GM23338 (cell line): ENCODE measurements at regions not wholly inside any gene's neighbourhood (a gene's known extent, or its start where the extent isn't known, plus 50 kb on each side); places are given as distances from the start of the nearest gene placed in this dataset.
A peak's percentile ranks its signal among the peaks of the same experiment; 100 is the strongest.
"Not testable (repeated sequence)": the region's sequence is repeated elsewhere in the genome, so short reads cannot be mapped to it uniquely, and the experiment has no call there.

ENCODE experiments used
- ATAC-seq: fragments of 200-7000 bp; cut with Tn5 transposase; 3 replicates; pipeline ENCODE4 v1.9.1; 2020
- DNase-seq: peaks from one replicate; pipeline ENCODE4 v3.0.0-alpha.2; 2015; ENCODE audit warnings: low spot score
- H2AFZ ChIP-seq: fragments of 200-600 bp; sonication (generic); 2 replicates; pipeline ENCODE4 v1.8.0; 2016; ENCODE audit warnings: antibody characterized with exemption, mild to moderate bottlenecking, moderate library complexity
- H3F3A ChIP-seq: fragments of 200-600 bp; sonication (generic); replicated peaks from 2 replicates; pipeline ENCODE4 v1.8.0; 2017; ENCODE audit warnings: antibody characterized with exemption, mixed run types, low read depth
- H3K27ac ChIP-seq: fragments of 200-600 bp; sonication (generic); 2 replicates; pipeline ENCODE4 v1.6.1; 2016; ENCODE audit warnings: low read depth
- H3K27me3 ChIP-seq: fragments of 200-600 bp; sonication (generic); 2 replicates; pipeline ENCODE4 v1.8.0; 2016; ENCODE audit warnings: mild to moderate bottlenecking, mixed run types, moderate library complexity; ENCODE audit not compliant: insufficient read depth
- H3K36me3 ChIP-seq: fragments of 200-600 bp; sonication (generic); 2 replicates; pipeline ENCODE4 v1.8.0; 2016; ENCODE audit warnings: mild to moderate bottlenecking; ENCODE audit not compliant: insufficient read depth
- H3K4me1 ChIP-seq: fragments of 200-600 bp; sonication (generic); 2 replicates; pipeline ENCODE4 v1.8.0; 2016; ENCODE audit warnings: mild to moderate bottlenecking, moderate library complexity; ENCODE audit not compliant: insufficient read depth
- H3K4me2 ChIP-seq: fragments of 200-600 bp; sonication (generic); 2 replicates; pipeline ENCODE4 v1.7.1; 2017; ENCODE audit warnings: mixed run types
- H3K4me3 ChIP-seq: fragments of 200-600 bp; sonication (generic); 2 replicates; pipeline ENCODE4 v1.6.1; 2016; ENCODE audit warnings: mixed run types
- H3K79me2 ChIP-seq: fragments of 200-600 bp; sonication (generic); replicated peaks from 2 replicates; pipeline ENCODE4 v1.8.0; 2017; ENCODE audit warnings: mild to moderate bottlenecking; ENCODE audit not compliant: insufficient read depth
- H3K9me2 ChIP-seq: fragments of 200-600 bp; sonication (generic); 2 replicates; pipeline ENCODE4 v1.8.0; 2017; ENCODE audit not compliant: insufficient read depth
- H4K20me1 ChIP-seq: fragments of 200-600 bp; sonication (generic); replicated peaks from 2 replicates; pipeline ENCODE4 v1.8.0; 2017; ENCODE audit warnings: mild to moderate bottlenecking; ENCODE audit not compliant: insufficient read depth
- H3K27ac Mint-ChIP-seq: 2 replicates; pipeline ENCODE4 v1.8.0; 2020; ENCODE audit warnings: inconsistent platforms, mild to moderate bottlenecking, moderate library complexity, mixed read lengths
- H3K27me3 Mint-ChIP-seq: 3 replicates; pipeline ENCODE4 v1.8.0; 2022; ENCODE audit warnings: low read depth, mild to moderate bottlenecking, moderate library complexity, mixed read lengths, inconsistent platforms; ENCODE audit not compliant: insufficient read depth, poor library complexity
- H3K36me3 Mint-ChIP-seq: 3 replicates; pipeline ENCODE4 v1.8.0; 2021; ENCODE audit warnings: low read depth, mild to moderate bottlenecking, inconsistent platforms, moderate library complexity, mixed read lengths
- H3K4me1 Mint-ChIP-seq: 3 replicates; pipeline ENCODE4 v1.8.0; 2020; ENCODE audit warnings: mild to moderate bottlenecking, inconsistent platforms, mixed read lengths
- H3K4me3 Mint-ChIP-seq: 3 replicates; pipeline ENCODE4 v1.8.0; 2021; ENCODE audit warnings: moderate library complexity, mild to moderate bottlenecking, inconsistent platforms, mixed read lengths
- H3K9me3 Mint-ChIP-seq: 3 replicates; pipeline ENCODE4 v1.8.0; 2020; ENCODE audit warnings: moderate library complexity, mild to moderate bottlenecking, inconsistent platforms, mixed read lengths

GRCh38 chrY:18866887-18867551, 93.5 kb upstream of the HSFY2 start:
- H3F3A ChIP-seq, H3K27me3 ChIP-seq, DNase-seq, H3K27ac Mint-ChIP-seq, H3K4me2 ChIP-seq, H3K4me1 ChIP-seq, H4K20me1 ChIP-seq, ATAC-seq, H3K79me2 ChIP-seq, H3K9me3 Mint-ChIP-seq, H3K27ac ChIP-seq, H3K36me3 ChIP-seq, H3K4me1 Mint-ChIP-seq, H2AFZ ChIP-seq, H3K4me3 ChIP-seq, H3K36me3 Mint-ChIP-seq, H3K4me3 Mint-ChIP-seq, H3K27me3 Mint-ChIP-seq, H3K9me2 ChIP-seq: not testable (repeated sequence)

- H3K79me2 ChIP-seq, H3K27ac ChIP-seq, H3K4me1 ChIP-seq, H3K9me3 Mint-ChIP-seq, H3K4me1 Mint-ChIP-seq, H3F3A ChIP-seq, H3K27ac Mint-ChIP-seq, H3K4me2 ChIP-seq, H3K27me3 ChIP-seq, H3K27me3 Mint-ChIP-seq, H4K20me1 ChIP-seq, H3K36me3 Mint-ChIP-seq, H3K4me3 Mint-ChIP-seq, H3K36me3 ChIP-seq, H3K9me2 ChIP-seq, H2AFZ ChIP-seq, H3K4me3 ChIP-seq, DNase-seq: not testable (repeated sequence)
- peak; percentile 67 for ATAC-seq
These were observed 87.3 kb upstream of the HSFY2 start for GRCh38 chrY:18860856-18861255.

- H3K4me1 ChIP-seq, H3K36me3 ChIP-seq, H3K4me1 Mint-ChIP-seq, DNase-seq, H3F3A ChIP-seq, H3K27ac ChIP-seq, H3K27ac Mint-ChIP-seq, H3K27me3 Mint-ChIP-seq, H2AFZ ChIP-seq, H3K4me2 ChIP-seq, H3K4me3 Mint-ChIP-seq, H4K20me1 ChIP-seq, H3K79me2 ChIP-seq, H3K36me3 Mint-ChIP-seq, H3K9me2 ChIP-seq, H3K27me3 ChIP-seq, ATAC-seq, H3K4me3 ChIP-seq, H3K9me3 Mint-ChIP-seq: not testable (repeated sequence)
These were observed 85.1 kb upstream of the HSFY2 start for GRCh38 chrY:18858484-18859191.

GRCh38 chrY:18855184-18855583, 81.6 kb upstream of the HSFY2 start:
- not testable (repeated sequence) for ATAC-seq, H3K4me3 ChIP-seq, H3K27ac Mint-ChIP-seq, H3K36me3 ChIP-seq, H3K9me3 Mint-ChIP-seq, H3K4me1 ChIP-seq, H3K4me2 ChIP-seq, H3K4me1 Mint-ChIP-seq, DNase-seq, H3K36me3 Mint-ChIP-seq, H3K27me3 Mint-ChIP-seq, H2AFZ ChIP-seq, H3K27me3 ChIP-seq, H4K20me1 ChIP-seq, H3K79me2 ChIP-seq, H3K27ac ChIP-seq, H3F3A ChIP-seq, H3K4me3 Mint-ChIP-seq, H3K9me2 ChIP-seq

- H3K27ac Mint-ChIP-seq, H3K27ac ChIP-seq, H2AFZ ChIP-seq, H3K27me3 Mint-ChIP-seq, H3K9me2 ChIP-seq, H3K4me1 ChIP-seq, DNase-seq, H3K27me3 ChIP-seq, H3K4me3 ChIP-seq, H3K36me3 Mint-ChIP-seq, H3F3A ChIP-seq, ATAC-seq, H3K36me3 ChIP-seq, H3K79me2 ChIP-seq, H3K4me2 ChIP-seq, H3K4me3 Mint-ChIP-seq, H3K4me1 Mint-ChIP-seq, H4K20me1 ChIP-seq, H3K9me3 Mint-ChIP-seq: not testable (repeated sequence)
These were observed 79.8 kb upstream of the HSFY2 start for GRCh38 chrY:18853323-18853722.

GRCh38 chrY:18836643-18837042, 63.1 kb upstream of the HSFY2 start:
- not testable (repeated sequence) for H3K36me3 Mint-ChIP-seq, H3K27ac ChIP-seq, H3F3A ChIP-seq, H3K4me1 Mint-ChIP-seq, H3K79me2 ChIP-seq, H3K4me2 ChIP-seq, H3K27me3 Mint-ChIP-seq, H2AFZ ChIP-seq, H3K4me3 Mint-ChIP-seq, H4K20me1 ChIP-seq, H3K4me3 ChIP-seq, DNase-seq, H3K27ac Mint-ChIP-seq, H3K27me3 ChIP-seq, H3K9me3 Mint-ChIP-seq, H3K9me2 ChIP-seq, H3K36me3 ChIP-seq, H3K4me1 ChIP-seq, ATAC-seq
